HPDE6-E6E7 (cell line): ENCODE measurements at regions not wholly inside any gene's neighbourhood (a gene's known extent, or its start where the extent isn't known, plus 50 kb on each side); places are given as distances from the start of the nearest gene placed in this dataset.
A peak's percentile ranks its signal among the peaks of the same experiment; 100 is the strongest.
"Not testable (repeated sequence)": the region's sequence is repeated elsewhere in the genome, so short reads cannot be mapped to it uniquely, and the experiment has no call there.

ENCODE experiments used
- DNase-seq: peaks from one replicate; pipeline ENCODE4 v3.0.0; 2011; ENCODE audit warnings: missing footprints; ENCODE audit errors: extremely low spot score

DNA sequence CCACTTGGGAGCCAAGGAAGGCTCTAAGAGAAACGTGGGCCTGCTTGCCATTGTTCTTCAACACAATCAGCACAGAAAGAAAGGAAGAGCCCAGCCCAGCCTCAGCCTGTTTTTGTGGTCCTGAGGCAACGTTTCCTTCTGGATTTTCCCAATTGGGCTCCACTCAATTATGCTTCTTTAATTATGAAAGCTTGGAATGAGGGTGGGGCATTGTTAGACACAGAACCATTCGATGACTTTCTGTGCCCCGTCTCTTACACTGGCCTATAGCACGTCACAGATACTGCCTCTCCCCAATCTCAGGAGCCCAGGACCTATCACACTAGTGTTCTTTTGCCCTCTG is 207.4 kb downstream of the ZFP36L2 start:
- no peak for DNase-seq

DNA sequence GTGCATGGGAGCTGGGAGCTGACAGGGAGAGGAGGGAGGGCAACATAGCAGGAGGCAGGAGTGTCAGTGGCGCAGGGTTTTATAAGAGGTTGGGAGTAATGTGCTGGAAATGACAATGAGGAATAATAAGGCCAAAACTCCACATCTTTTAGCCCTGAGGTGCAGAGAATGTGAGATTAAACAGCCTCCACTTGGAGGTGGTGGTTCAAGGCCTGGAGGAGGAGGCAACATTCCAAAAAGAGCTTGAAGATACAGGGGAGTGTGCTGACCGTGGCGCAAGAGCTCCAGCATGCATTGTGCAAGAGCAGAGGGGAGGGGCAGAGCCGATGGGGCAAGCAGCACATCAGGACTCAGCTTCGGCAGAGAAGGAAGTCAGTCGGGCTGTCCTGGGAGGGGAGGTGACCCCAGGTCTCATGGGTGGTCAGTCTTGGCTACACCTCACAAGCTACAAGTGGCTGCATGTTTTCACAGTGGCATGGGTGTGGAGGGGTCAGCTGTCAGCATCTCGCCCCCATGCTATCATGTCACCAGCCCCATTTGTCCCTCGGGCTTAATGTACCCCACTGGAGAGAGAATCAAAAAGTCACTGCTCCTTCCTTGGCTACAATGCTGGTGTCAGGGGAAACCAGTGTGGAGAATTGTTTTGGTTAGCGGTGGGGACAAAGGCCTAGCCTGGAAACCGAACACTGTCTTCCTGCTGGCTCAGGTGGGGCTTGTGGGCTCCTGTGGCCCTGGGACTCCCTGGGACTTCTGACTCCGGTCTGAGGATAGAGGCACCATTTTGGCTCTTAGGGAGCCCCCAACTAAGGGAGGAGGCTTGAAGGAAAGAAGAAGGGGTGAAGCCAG is 208.0 kb downstream of the ZFP36L2 start:
- DNase-seq, result no peak

DNA sequence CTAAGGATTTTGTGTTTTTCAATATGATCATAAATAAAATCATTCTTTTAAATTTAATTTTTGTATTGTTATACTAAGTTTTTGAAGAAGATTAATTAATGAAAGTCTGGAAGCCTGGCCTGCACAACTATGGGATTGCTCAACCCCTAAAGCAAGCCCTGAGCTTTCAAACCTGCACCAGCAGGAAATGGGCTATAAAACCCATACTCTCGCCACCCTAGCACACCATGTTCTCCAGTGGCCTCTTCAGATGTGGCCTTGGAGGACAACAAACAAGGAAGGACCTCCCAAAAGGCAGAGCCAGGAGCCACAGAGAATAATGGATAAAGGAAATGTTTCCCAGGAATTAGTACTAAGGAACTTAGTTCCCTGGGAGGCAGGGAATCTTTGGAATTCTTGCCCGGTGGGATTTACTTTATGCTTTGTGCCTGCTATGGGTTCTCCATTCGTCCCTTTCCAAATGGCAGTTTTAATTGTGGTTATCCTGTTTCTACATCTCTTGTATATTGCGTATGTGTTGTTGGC is 212.5 kb downstream of the ZFP36L2 start:
- no peak for DNase-seq

GRCh38 chr2:43012966-43013365 is 213.4 kb downstream of the ZFP36L2 start:
- no peak for DNase-seq

DNA sequence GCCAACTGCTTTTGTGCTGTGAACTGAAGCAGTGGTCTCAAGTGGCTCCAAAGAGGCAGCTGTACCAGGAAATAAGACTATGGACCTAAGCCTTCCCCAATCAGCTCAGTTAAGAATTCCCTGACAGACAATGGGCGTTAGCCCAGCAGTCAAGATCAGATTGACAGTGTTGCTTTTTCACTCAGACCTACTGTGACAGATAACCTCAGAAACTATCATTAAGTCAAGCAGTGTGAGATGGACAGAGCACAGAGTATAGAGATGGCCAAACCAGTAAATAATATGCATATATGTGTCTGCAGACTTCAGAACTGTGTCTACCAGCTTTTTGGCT is 215.3 kb downstream of the ZFP36L2 start:
- DNase-seq, result no peak

GRCh38 chr2:43010438-43011157 is 215.8 kb downstream of the ZFP36L2 start:
- peak; percentile 62 for DNase-seq

GRCh38 chr2:43009448-43009847 is 217.0 kb downstream of the ZFP36L2 start:
- no peak for DNase-seq

- no peak for DNase-seq
Measured at GRCh38 chr2:43008388-43008787, 216.0 kb upstream of the HAAO start.

- no peak for DNase-seq
Measured at GRCh38 chr2:43007901-43008300, 215.5 kb upstream of the HAAO start.

- DNase-seq, result no peak
Measured at GRCh38 chr2:43006834-43007543, 214.6 kb upstream of the HAAO start.

GRCh38 chr2:43005975-43006833 is 213.8 kb upstream of the HAAO start:
- no peak for DNase-seq

- DNase-seq, result no peak
Measured at GRCh38 chr2:43005245-43005974, 213.0 kb upstream of the HAAO start.

DNA sequence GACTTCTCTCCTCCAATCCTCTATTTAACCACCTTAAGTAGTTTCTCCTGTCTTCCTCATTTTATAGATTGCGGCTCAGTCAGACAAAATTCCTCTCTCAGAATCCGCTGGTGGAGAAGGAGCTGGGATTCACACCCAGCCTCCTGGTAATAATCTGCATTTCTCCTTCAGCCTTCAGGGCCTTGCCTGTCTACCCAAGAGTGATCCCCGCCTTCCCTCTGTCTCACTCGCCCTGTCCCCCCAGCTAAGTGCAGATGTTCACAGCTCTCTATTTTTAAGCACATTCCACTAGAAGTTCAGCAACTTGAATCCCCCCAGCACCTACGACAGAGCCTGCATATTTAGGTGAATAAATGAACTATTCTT is 212.5 kb upstream of the HAAO start:
- no peak for DNase-seq

DNA sequence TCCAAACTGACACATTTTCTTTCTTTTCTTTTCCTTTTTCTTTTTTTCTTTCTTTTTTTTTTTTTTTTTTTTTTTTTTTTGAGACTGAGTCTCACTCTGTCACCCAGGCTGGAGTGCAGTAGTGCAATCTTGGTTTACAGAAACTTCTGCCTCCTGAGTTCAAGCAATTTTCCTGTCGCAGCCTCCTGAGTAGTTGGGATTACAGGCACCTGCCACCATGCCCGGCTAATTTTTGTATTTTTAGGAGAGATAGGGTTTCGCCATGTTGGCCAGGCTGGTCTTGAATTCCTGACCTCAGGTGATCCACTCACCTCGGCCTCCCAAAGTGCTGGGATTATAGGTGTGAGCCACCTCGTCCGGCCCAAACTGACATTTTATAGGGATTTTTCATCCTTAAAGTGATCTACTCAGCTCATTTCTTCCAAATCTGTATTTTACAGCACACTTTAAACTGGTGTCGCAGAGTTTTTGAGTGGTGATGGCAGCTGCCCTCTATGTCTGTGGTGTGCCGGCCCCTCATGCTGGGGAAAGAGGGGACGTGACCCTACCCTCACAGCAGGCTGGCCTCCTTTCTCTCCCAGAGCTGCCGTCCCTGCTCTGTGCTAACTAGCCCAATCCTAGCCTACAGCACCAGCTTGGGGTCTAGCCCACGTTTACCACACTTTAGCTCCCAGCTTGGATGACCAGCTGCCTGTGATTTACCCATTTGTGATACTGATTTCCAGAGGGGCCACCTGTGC is 211.9 kb upstream of the HAAO start:
- DNase-seq, result not testable (repeated sequence)

- no peak for DNase-seq
Measured at GRCh38 chr2:43003702-43004101, 211.3 kb upstream of the HAAO start.

- DNase-seq, result no peak
Measured at GRCh38 chr2:43001787-43002468, 209.5 kb upstream of the HAAO start.

GRCh38 chr2:43001055-43001378 is 208.6 kb upstream of the HAAO start:
- DNase-seq, result no peak

DNA sequence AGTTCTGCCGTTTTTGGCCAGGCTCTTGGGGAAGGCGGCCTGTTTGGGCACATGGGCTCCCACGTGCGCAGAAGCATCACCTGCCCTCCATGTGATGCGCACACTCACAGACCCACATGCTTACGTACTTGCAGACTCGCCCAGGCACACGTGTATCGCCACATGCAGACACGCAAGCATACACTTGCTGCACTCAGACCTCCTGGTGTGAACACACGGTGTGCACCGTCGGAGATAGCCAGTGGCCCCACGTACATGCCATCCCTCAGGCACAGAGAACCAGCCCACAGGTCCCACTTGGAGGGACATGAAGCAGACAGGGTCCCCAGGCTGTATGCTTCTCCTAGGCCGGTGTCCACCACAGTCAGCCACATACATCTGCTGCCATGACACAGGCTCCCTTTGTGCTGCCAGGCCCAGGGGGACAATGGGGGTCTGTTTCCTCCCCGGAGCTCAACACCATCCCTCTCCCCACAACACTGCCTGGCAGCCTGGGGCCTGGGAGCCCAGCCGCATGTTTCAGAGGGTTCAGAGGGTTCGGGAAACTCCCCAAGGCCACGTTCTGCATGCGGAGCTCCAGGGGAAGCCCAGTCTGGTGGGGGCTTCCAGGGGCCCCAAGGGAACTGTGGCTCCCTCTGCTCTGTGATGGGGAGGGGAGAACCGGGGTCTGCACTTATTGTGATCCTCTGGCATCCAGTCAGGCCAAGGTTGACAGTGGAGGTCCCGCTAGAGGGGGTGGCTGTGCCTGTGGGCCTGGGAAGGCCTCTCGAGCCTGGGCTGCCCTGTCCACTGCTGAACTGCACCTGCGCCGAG is 208.1 kb upstream of the HAAO start:
- DNase-seq, result no peak

DNA sequence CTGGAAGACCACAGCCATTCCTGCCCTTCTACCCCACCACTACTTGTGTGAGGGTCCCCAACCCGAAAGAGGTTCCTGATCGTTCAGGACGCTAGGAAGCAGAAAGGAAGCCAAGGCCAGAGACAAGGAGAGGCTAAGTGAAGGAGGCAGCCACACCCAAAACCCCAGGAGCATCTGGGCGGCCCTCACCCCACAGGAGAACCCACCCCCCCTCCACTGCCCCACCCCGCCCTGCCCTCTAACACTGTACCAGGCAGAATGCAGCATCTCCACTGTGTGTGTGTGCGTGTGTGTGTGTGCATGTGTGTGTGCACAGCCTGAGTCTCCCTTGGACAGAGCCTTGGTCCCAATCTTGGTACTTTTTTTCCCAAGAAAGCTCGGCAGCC is 207.5 kb upstream of the HAAO start:
- DNase-seq, result no peak
